ENCODE measurements at regions not wholly inside any gene's neighbourhood (a gene's known extent, or its start where the extent isn't known, plus 50 kb on each side); places are given as distances from the start of the nearest gene placed in this dataset.

DNA sequence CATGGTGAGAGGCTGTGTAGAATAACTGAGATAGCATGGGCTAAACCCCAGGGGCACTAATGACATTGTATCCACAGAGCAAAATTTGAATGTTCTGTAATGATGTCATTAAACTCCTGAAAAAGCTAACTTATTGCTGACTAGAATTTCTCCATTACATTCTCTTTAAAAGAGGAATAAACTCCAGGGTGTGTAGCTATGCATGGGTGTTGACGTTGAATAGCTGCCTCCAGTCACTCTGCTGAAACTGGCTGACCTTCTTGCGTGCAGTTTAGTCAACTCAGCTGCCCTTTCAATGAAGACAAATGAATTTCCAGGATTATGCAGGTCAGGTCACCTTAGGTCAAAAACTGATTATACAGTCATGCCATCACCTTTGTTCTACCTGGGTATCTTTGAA, 617.5 kb upstream of the WWC1 start:
- DNase-seq = no peak

DNA sequence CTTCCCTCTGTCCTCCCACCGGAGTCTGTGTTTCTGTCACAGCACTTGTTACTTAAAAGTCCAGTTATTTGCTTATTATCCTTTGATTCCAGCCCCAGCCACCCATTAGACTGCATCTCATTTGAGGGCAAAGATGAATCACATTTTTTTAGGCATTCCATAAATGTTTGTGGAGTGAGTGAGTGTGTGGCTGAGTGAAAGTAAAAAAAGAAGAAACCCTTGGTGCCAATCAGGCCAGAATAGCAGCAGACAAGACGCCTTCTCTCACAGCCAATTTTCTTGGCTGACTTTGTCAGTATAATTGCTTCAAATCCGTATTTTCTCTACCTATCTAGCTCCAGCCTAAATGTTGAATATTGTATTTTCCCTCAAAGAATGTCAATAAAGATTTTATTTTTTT, 613.0 kb upstream of the WWC1 start:
- no peak for DNase-seq

DNA sequence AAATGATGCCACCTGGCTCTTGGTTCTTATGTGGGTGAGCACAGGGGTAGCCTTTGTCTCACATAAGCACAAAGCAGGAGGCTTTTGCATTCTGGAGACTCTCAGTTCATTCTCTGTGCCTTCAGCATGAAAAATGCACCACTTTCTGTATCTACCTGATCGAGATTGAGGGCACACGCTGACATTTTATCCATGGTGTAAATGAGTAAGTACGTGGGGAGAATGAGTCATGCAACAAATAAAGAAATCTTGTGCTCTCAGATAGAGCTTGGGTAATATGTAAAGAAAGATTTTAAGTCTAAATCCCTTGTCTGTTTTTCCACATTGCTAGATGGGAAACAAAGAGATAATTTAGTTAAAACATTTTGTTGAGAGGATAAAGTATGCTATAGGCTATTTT, 607.2 kb upstream of the WWC1 start:
- no peak for DNase-seq

DNA sequence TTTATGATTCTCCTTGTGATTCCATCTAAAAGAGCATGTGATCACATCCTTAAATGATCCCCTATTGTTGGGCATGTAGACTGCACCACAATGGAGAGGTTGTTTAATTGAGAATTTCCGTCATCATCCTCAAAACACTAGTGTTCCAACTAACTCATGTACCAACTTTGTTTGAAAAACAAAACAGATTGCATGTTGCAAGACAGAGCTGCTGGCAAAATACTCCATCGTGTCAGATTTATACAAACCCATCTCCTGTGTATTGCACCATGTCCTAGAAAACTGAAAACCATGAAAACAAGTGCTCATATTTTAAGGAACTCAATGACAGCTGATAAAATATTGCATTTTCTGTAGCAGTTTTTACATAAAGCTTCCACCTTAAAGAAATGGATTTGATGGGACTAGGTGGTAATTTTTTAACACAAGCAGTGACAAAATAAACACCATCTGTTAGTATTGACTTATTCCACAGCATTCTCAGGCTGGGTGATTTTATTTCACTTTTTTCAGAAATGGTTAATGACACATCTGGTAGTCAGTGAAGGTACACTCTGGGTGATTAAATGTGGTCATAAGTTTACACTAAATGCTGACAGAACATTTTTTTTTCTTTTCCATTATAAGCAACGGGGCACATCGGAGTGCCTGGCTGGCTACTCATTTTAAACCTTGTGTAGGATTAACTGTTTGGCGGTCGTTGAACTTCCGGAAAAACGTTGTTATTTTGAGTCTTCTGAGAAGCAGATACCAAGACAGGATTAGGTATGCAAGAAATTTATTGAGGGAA, 602.9 kb upstream of the WWC1 start:
- DNase-seq = no peak

- no peak for DNase-seq
Measured at GRCh38 chr5:167694325-167695147, 596.9 kb upstream of the WWC1 start.

- DNase-seq = no peak
Measured at GRCh38 chr5:167696558-167697314, 594.7 kb upstream of the WWC1 start.

GRCh38 chr5:167699432-167699831, 592.0 kb upstream of the WWC1 start:
- no peak for DNase-seq

DNA sequence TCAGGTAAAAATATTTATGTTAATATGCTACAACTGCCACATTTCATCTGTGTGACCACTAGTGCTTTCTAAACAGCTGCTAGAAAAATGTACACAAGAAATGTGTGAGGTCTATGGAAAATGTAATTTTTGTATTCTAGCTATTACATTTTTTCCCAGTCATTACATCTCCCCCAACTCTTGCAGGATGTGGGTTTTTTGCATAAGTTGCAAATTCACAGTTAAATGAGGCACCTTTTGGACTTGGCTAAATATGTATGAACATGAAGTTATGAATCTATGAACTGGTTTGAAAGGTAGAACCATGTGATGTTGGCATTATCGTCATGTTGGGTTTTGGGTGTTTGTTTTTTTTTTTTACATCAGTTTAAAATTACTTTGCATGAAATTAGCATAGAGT, 590.4 kb upstream of the WWC1 start:
- DNase-seq = no peak

- no peak for DNase-seq
Measured at GRCh38 chr5:167702014-167702413, 589.4 kb upstream of the WWC1 start.

- no peak for DNase-seq
Measured at GRCh38 chr5:167708449-167708848, 583.0 kb upstream of the WWC1 start.

DNA sequence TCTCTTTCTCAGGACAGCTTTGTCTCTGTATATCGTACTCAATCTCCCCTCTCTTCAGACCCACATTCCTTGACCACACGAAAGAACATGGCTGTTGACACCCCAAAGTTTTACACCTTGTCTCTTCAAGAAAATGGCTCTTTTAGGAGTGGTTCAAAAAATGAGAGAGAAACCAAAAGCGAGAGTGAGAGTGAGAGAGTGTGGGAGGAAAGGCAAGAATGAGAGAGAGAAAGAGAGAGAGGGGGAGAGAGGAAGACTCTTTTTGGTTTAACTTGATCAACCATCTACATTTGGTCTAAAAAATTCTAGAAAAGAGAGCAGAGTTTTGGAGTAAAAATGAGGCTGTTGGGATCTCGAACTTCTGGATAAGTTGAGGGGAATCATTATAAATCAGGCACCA, 581.8 kb upstream of the WWC1 start:
- DNase-seq = no peak

DNA sequence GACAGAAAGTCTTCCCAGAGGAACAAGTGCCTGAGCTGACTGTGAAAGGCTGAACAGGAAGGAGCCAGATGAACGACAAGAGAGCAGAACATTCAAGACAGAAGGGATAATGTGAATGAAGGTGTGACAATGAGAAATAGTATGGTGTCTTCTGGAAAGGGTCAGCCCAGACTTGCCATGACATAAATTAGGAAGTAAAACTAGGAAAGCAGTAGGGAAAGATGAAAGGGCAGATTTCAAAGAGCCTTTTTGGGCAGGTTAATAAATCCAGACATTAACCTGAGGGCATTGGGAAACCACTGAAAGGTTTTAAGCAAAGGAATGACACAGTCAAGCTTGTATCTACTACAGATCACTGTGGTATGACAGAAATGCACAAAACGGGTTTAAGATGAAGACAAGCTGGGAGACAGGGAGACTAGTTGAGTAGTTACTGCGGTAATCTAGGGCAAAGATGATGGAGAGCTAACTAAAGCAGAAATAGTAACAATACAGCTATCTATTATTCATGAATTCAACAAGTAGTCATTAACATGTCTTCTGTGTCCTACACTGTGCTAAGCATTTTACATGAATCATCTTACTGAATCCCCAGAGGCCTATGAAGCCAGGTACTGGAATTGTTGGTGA, 580.9 kb upstream of the WWC1 start:
- DNase-seq = no peak

GRCh38 chr5:167712986-167713585, 578.4 kb upstream of the WWC1 start:
- DNase-seq = no peak

- DNase-seq = no peak
Measured at GRCh38 chr5:167713896-167714295, 577.5 kb upstream of the WWC1 start.

- no peak for DNase-seq
Measured at GRCh38 chr5:167716126-167716775, 575.2 kb upstream of the WWC1 start.

GRCh38 chr5:167720259-167720658, 571.2 kb upstream of the WWC1 start:
- no peak for DNase-seq

- DNase-seq = no peak
Measured at GRCh38 chr5:167720676-167721260, 570.7 kb upstream of the WWC1 start.

DNA sequence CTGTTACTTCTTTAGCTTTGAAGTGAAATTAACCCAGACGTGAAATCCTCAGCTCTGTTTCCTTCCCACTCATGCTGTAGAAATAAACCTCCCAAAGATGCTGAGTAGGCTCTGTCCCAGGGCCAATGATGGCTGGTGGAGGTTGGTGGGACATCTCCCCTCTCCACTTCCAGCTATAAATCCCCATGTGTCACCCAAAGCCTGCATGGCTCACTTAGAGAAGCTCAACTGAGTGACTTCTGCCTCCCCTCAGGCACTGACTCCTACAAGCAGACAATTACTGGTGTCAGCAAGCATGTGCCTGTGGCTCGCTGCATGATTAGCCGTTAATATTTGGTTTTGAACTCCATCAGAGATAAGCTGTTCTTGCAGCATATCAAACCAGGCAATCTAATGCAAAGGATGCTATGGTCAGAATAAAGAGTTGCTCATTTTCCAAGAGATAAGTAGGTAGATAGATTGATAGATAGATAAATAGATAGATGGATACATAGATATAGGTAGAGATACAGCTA, 569.5 kb upstream of the WWC1 start:
- no peak for DNase-seq

DNA sequence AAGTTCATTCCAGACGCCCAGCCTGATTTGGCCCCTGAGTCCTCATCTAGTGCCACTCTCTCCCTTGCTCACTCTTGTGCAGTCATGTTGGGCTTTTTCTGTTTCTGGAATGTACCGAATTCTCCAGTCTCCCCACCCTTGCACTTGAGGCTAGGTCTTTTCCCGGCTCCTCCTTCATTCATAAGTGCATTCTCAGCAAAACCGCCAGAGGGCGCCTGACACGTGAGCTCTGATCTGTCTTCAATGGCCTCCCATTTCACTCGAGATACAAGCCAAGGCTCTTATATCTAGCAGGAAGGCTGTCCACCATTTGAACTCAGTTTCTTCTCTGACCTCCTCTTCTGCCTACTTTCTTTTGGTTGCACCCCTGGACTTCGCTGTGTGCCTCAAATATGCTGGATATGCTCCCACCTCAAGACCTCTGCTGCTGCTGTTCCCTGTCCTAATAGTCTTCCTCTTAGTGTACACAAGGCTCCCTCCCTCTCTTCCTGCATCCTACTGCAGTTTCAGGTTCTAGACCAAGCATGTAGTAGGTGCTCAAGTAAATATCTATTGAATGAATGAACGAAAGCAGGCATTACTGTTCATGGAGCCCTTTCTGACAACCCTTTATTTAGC, 568.1 kb upstream of the WWC1 start:
- peak; percentile 53 for DNase-seq

GRCh38 chr5:167725264-167725663, 566.2 kb upstream of the WWC1 start:
- DNase-seq = no peak

GRCh38 chr5:167725741-167726140, 565.7 kb upstream of the WWC1 start:
- DNase-seq = no peak
